Caco-2 (cell line): ENCODE measurements at regions not wholly inside any gene's neighbourhood (a gene's known extent, or its start where the extent isn't known, plus 50 kb on each side); places are given as distances from the start of the nearest gene placed in this dataset.

Experiments used
- BruUV-seq: library from RNA; stranded (reverse); fragments of 400-500 nt; replicated peaks from 2 replicates; lab custom pipeline; 2021; lab: Mats Ljungman, UMichigan
- CTCF ChIA-PET: fragments of 300-600 bp; sonication (Branson Sonifier 250); formaldehyde crosslinking; loops from one replicate; lab custom pipeline; 2022; ENCODE audit warnings: antibody characterized with exemption; lab: Charles Lee
- POLR2A ChIA-PET: fragments of 300-600 bp; sonication (Branson Sonifier 250); formaldehyde crosslinking; loops from one replicate; lab custom pipeline; 2022; ENCODE audit warnings: antibody characterized with exemption; lab: Charles Lee
- DNase-seq, 2 experiments: peaks; one replicate each; pipeline versions ENCODE4 v3.0.0 to v3.0.0-alpha.2; 2020 to 2022
- H3K27me3 ChIP-seq: replicated peaks from 2 replicates; pipeline ENCODE4 v1.6.0; 2011; ENCODE audit warnings: low read length; ENCODE audit not compliant: control insufficient read depth, insufficient read depth
- H3K36me3 ChIP-seq: 2 replicates; pipeline ENCODE4 v1.5.1; 2011; ENCODE audit warnings: low read length; ENCODE audit not compliant: control insufficient read depth, insufficient read depth
- H3K4me1 ChIP-seq: fragments of 250-450 bp; sonication (Bioruptor Pico); 2 replicates; pipeline ENCODE4 v1.5.1; 2020; ENCODE audit warnings: mild to moderate bottlenecking
- H3K4me3 ChIP-seq: 2 replicates; pipeline ENCODE4 v1.5.1; 2011; ENCODE audit warnings: low read depth, mild to moderate bottlenecking, control low read depth, low read length
- H3K9me3 ChIP-seq: fragments of 250-450 bp; sonication (Bioruptor Pico); 2 replicates; pipeline ENCODE4 v1.5.1; 2020; ENCODE audit warnings: mild to moderate bottlenecking, moderate library complexity
- H3K27ac Mint-ChIP-seq: one replicate; pipeline ENCODE4 v1.8.0; 2022; ENCODE audit warnings: mixed read lengths; ENCODE audit not compliant: unreplicated experiment
- H3K27me3 Mint-ChIP-seq: one replicate; pipeline ENCODE4 v1.8.0; 2022; ENCODE audit warnings: mixed read lengths; ENCODE audit not compliant: insufficient read depth, unreplicated experiment
- H3K36me3 Mint-ChIP-seq: one replicate; pipeline ENCODE4 v1.8.0; 2022; ENCODE audit warnings: mild to moderate bottlenecking, mixed read lengths; ENCODE audit not compliant: insufficient read depth, unreplicated experiment
- H3K4me1 Mint-ChIP-seq: one replicate; pipeline ENCODE4 v1.8.0; 2022; ENCODE audit warnings: low read depth, mixed read lengths; ENCODE audit not compliant: unreplicated experiment
- H3K4me3 Mint-ChIP-seq: one replicate; pipeline ENCODE4 v1.8.0; 2022; ENCODE audit warnings: mild to moderate bottlenecking, moderate library complexity, mixed read lengths; ENCODE audit not compliant: unreplicated experiment
- H3K9me3 Mint-ChIP-seq: one replicate; pipeline ENCODE4 v1.8.0; 2022; ENCODE audit warnings: mixed read lengths; ENCODE audit not compliant: unreplicated experiment
- intact Hi-C: fragments of 100-400 bp; cut with micrococcal nuclease; formaldehyde crosslinking; loops from one replicate; pipeline ENCODE4 v1.10.0; 2022; ENCODE audit not compliant: unreplicated experiment
- TF ChIP-seq, protein P1 (sequence below), 2 experiments: fragments of 200-600 bp in 1 of 2; IDR thresholded peaks; 1 replicate in 1 of 2; 2 replicates in 1 of 2; pipeline versions ENCODE4 v1.5.1 to v1.8.0; 2011 to 2022; ENCODE audit warnings: antibody characterized with exemption in 1 of 2, control low read depth in 1 of 2, inconsistent platforms in 1 of 2, low read depth in 1 of 2, low read length in 1 of 2, mild to moderate bottlenecking in 1 of 2, moderate library complexity in 1 of 2; ENCODE audit not compliant: insufficient read depth in 1 of 2, severe bottlenecking in 1 of 2, unreplicated experiment in 1 of 2

DNA sequence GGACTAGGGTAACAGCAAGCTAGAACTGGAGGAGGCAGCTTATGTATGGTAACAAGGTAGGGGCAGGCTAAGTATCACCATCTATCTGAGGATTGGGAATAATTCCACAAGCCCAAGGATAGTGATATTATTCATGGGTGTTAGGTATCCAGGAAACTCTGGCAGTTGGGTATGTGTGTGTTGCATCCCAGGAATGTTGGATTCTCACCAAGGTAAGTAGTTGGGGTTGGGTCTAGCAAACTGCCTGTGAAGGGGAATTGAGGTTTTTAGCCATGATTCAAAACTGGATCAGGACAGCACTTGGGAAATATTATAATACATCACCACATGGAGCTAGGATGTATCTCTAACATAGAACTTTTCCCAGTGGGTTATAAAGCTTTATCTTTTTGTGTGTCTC is 626.4 kb upstream of the GOLIM4 start:
- BruUV-seq, result no TSS peak
- intact Hi-C loops, result no loop called here
- no peak for DNase-seq
- TF ChIP-seq, protein P1, sequence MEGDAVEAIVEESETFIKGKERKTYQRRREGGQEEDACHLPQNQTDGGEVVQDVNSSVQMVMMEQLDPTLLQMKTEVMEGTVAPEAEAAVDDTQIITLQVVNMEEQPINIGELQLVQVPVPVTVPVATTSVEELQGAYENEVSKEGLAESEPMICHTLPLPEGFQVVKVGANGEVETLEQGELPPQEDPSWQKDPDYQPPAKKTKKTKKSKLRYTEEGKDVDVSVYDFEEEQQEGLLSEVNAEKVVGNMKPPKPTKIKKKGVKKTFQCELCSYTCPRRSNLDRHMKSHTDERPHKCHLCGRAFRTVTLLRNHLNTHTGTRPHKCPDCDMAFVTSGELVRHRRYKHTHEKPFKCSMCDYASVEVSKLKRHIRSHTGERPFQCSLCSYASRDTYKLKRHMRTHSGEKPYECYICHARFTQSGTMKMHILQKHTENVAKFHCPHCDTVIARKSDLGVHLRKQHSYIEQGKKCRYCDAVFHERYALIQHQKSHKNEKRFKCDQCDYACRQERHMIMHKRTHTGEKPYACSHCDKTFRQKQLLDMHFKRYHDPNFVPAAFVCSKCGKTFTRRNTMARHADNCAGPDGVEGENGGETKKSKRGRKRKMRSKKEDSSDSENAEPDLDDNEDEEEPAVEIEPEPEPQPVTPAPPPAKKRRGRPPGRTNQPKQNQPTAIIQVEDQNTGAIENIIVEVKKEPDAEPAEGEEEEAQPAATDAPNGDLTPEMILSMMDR (IDR thresholded peaks at IDR 0.05; ENCODE audit: insufficient read depth in 1 of 2, low read depth in 1 of 2, low read length in 1 of 2, severe bottlenecking in 1 of 2, unreplicated experiment in 1 of 2), result no peak
- no peaks in the 10 kb centered on the region for H3K4me1 Mint-ChIP-seq
- no peaks in the 10 kb centered on the region for H3K36me3 Mint-ChIP-seq
- ChIA-PET POLR2A (no interaction called here), CTCF (no interaction called here)
- no peaks in the 10 kb centered on the region for H3K4me1 ChIP-seq
- no peak overlapping the region for H3K27ac Mint-ChIP-seq
- H3K4me3 Mint-ChIP-seq, result no peak overlapping the region
- no peaks in the 10 kb centered on the region for H3K36me3 ChIP-seq
- H3K27me3 Mint-ChIP-seq, result peaks cover 3% of the 10 kb centered on the region
- H3K4me3 ChIP-seq, result no peak overlapping the region
- no peaks in the 10 kb centered on the region for H3K27me3 ChIP-seq
- no peaks in the 10 kb centered on the region for H3K9me3 ChIP-seq
- H3K9me3 Mint-ChIP-seq, result no peaks in the 10 kb centered on the region

DNA sequence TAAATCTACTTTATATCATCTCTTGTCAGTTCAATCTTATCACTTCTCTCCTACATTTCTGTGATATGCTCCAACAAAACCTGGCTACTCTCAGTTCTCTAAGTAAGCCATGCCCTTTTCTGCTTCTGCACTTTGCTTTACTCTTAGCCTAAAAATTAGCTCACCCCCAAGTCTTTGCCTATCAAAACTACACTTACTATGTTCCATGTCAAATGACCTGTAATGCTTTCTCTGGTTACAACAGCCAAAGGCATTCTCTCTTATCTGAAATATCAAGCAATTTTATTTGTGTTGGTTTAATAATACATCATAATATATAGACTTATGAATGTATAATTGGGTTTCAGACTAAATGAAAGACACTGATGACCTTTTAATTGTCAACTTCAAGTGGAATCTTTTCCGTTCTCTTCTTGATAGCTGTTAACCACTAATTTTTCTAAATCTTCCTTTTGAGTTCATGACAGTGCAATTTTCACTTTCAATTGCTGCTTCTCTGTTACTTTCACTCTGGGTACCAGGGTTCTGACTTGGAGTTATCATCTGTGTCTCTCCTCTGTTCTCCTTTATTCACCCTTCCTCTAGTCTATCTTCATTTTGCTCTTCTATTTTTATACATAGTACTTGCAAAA is 619.0 kb upstream of the GOLIM4 start:
- Histone ChIP-seq H3K4me3 (no peak overlapping the region), H3K27me3 (no peaks in the 10 kb centered on the region), H3K4me1 (no peaks in the 10 kb centered on the region), H3K36me3 (no peaks in the 10 kb centered on the region), H3K9me3 (no peaks in the 10 kb centered on the region)
- Mint-ChIP-seq H3K4me1 (no peaks in the 10 kb centered on the region), H3K27ac (no peak overlapping the region), H3K9me3 (no peaks in the 10 kb centered on the region), H3K27me3 (no peaks in the 10 kb centered on the region), H3K4me3 (no peak overlapping the region), H3K36me3 (no peaks in the 10 kb centered on the region)
- TF ChIP-seq, protein P1 (IDR thresholded peaks at IDR 0.05; ENCODE audit: insufficient read depth in 1 of 2, low read depth in 1 of 2, low read length in 1 of 2, severe bottlenecking in 1 of 2, unreplicated experiment in 1 of 2), result no peak
- intact Hi-C loops, result no loop called here
- POLR2A ChIA-PET, result no interaction called here
- no peak for DNase-seq
- BruUV-seq, result no TSS peak
- CTCF ChIA-PET, result no interaction called here

DNA sequence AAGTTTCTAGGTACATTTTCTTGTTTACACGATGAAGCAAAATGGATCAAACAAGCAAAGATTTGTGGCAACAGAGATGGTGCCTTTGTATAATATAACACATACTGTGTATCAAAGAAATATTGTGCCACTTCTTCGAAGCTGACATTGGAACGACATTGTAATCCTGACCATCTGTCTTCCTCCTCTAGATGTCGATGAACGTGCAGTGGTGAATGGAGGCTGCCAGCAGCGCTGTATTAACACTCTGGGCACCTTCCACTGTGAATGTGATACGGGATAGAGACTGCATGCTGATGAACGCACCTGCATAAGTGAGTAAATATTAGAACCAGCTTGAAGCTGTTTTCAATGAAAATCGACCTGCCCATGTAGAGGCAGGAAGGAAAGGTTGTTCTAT is 613.3 kb upstream of the GOLIM4 start:
- Histone ChIP-seq H3K36me3 (no peaks in the 10 kb centered on the region), H3K27me3 (no peaks in the 10 kb centered on the region), H3K9me3 (no peaks in the 10 kb centered on the region), H3K4me1 (no peaks in the 10 kb centered on the region), H3K4me3 (no peak overlapping the region)
- DNase-seq, result no peak
- ChIA-PET POLR2A (no interaction called here), CTCF (no interaction called here)
- no peaks in the 10 kb centered on the region for H3K36me3 Mint-ChIP-seq
- H3K27me3 Mint-ChIP-seq, result no peaks in the 10 kb centered on the region
- TF ChIP-seq, protein P1 (IDR thresholded peaks at IDR 0.05; ENCODE audit: insufficient read depth in 1 of 2, low read depth in 1 of 2, low read length in 1 of 2, severe bottlenecking in 1 of 2, unreplicated experiment in 1 of 2), result no peak
- no peaks in the 10 kb centered on the region for H3K9me3 Mint-ChIP-seq
- no peaks in the 10 kb centered on the region for H3K4me1 Mint-ChIP-seq
- no peak overlapping the region for H3K4me3 Mint-ChIP-seq
- no peak overlapping the region for H3K27ac Mint-ChIP-seq
- BruUV-seq, result no TSS peak
- intact Hi-C loops, result no loop called here
